Fibroblast of skin of scalp (primary cell): ENCODE measurements at regions not wholly inside any gene's neighbourhood (a gene's known extent, or its start where the extent isn't known, plus 50 kb on each side); places are given as distances from the start of the nearest gene placed in this dataset.
A peak's percentile ranks its signal among the peaks of the same experiment; 100 is the strongest.
"Not testable (repeated sequence)": the region's sequence is repeated elsewhere in the genome, so short reads cannot be mapped to it uniquely, and the experiment has no call there.

ENCODE experiments used
- DNase-seq: peaks from one replicate; pipeline ENCODE4 v3.0.0-alpha.2; 2013

GRCh38 chr6:133128191-133128590 lies 113.0 kb upstream of the EYA4 start:
- DNase-seq = peak; percentile 7

GRCh38 chr6:133129556-133129955 lies 111.6 kb upstream of the EYA4 start:
- no peak for DNase-seq

- no peak for DNase-seq
These were observed 110.3 kb upstream of the EYA4 start for GRCh38 chr6:133130863-133131262.

DNA sequence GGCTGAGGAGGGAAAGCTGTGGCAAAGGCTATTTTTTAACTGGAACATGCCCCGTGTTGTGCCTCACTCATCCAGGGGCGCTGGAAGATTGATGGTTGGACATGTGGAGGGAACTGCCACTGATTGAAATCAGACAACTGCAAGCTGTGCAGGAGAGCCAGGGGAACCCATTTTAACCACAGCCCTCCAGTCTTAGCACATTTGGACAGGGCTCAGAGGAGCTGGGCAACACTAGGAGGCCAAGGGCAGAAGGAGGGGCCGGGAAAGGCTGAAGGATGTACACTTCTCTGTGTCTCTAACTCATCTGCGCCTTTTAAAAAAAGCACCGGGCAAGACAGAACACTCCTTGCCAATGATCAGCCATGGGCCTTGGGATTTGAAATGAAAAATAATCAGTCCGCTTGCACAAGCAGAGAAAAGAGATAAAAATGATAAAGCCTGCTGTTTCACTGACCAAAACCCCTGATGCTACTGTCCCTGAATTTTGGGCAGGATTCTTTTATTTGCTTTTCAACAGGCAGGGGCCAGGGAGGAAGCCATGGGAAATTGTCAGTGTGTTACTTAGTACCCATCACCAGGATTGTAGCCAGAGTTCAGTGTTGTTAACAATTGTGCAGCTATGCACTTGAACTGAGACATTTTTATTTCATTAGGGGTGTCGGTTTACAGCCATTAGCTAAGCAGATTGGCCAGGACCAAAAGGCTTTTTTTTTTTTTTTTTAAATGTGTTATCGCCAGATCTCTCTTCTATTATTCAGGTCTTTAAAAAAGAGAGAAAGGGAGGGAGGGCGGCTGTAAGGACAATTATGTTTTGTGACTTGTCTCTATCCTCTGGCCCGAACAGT lies 109.3 kb upstream of the EYA4 start:
- DNase-seq = no peak

GRCh38 chr6:133132466-133132971 lies 108.6 kb upstream of the EYA4 start:
- DNase-seq = no peak

DNA sequence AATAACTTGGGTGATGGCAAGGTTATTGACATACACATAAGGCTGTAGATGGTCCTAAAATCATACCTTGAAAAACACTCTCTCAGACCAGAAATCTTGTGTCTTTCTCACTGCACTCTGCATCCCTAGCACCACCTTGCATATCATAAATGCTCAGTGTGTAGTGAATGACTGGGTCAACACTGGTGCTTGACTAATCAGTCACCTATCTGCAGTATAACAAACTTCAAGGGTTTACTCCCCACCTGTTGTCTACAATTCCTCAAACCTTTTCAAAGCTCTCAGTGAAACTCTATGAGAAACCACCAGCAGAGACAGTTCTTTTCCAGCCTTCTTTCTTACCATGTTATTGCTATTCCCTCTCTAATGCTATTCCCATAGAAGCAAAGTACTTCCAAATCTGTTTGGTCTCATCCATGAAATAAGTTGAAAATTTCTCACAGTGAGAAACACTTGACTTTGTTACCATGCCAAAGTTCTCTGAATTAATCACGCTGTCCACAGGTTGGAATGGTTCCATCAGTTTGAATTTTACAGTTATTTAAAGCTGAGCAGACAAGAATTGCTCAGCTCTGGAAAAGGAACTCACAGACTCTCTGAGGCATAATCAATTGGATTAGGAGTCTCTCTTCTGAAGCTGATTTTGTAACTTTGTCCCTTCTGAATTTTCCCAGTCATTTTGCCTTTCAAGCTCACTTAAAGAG lies 104.8 kb upstream of the EYA4 start:
- no peak for DNase-seq

GRCh38 chr6:133147470-133148184 lies 93.5 kb upstream of the EYA4 start:
- DNase-seq = not testable (repeated sequence)

- no peak for DNase-seq
These were observed 84.5 kb upstream of the EYA4 start for GRCh38 chr6:133156689-133157088.

DNA sequence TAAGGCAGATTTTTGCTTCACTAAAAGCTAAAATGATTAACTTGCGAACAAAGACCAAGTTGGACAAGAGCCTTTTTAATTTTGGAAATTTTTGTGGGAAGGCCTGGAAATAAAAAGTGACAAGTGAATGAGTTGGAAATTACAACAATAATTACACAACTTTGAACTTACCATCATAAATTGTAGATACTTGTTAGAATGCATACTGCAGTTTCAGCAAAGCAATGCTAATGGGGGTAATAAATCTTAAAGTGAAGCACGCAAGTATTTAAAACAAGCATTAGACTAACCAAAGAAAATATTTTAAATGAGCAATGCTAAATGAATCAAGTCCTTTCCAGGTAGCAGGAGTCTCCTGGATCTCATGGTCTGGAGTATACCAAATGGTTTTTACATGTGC lies 83.2 kb upstream of the EYA4 start:
- no peak for DNase-seq

DNA sequence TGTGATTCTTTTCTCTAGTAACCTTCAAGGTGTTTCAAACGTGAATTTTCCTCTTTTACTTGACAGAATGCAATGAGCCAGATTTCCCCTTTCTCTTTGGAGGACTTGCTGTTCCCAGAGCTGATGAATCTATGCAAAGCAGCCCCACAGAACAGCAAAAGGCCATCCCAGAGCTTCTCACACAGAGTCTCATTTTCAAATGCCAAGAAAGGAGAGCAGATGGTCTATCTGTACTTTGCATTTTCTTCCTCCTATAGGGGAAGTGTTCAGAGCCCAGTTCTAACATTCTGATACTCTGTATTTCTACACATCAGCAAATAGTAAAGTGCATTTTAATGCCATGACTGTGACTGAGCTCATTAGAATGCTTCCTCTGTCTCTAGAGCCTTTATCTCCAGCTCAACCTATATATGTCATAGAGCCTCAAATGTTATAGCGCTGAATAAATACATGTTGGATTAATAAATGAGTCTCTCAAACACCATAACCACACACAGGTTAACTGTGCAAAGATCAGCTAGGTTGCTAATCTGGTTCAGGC lies 81.8 kb upstream of the EYA4 start:
- DNase-seq = no peak

GRCh38 chr6:133160536-133160935 lies 80.6 kb upstream of the EYA4 start:
- peak; percentile 5 for DNase-seq

- no peak for DNase-seq
These were observed 75.9 kb upstream of the EYA4 start for GRCh38 chr6:133165235-133165634.

GRCh38 chr6:133166766-133167165 lies 74.4 kb upstream of the EYA4 start:
- DNase-seq = no peak

DNA sequence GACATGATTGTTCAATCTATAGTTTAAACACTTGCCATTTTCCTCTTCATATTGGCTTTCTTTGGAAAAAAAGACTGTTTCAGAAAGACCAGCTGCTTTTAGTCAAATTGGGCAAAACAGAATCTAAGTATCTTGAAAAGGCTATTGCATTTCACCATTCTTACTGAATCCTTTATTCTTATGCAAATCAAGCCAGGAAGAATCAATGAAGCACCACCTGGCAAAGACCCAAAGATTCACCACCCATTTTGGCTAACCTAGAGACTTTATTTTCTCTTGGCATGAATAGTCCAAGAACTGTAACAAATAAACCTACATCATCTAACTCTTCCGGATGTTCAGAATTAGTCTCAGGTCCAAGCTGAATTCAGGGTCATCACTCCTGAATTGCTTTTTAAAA lies 71.3 kb upstream of the EYA4 start:
- no peak for DNase-seq

GRCh38 chr6:133170602-133171001 lies 70.6 kb upstream of the EYA4 start:
- DNase-seq = no peak

DNA sequence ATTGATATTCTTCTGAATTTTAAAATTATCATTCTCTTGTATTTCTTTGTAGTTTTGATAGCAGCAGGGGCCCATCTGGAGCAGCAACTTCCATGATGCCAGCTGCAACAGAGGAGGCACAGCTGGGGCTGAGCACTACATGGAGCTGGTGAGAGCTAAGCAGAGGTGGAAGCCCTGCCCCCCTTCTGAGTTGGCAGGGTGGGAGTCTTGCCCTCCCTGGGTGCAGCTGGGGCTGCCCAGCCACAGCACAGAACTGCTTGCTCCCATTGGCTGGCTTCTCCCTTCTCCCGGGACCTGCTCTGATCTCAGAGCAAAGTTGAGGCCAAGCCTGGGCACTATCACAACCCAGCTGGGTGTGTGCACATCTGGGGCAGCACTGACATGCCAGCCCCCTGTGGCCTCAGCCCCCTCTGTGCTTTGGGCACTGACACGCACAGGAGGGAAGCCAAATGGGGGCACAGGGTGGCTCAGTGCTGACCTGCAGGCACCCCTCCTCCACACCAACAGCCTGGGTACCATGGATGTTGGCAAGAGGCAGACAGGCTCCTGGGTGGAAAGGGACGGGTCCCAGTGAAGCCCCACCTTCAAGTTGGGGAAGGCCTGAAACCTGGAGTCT lies 69.1 kb upstream of the EYA4 start:
- DNase-seq = no peak

GRCh38 chr6:133173276-133173675 lies 67.9 kb upstream of the EYA4 start:
- no peak for DNase-seq

GRCh38 chr6:133179481-133179880 lies 61.7 kb upstream of the EYA4 start:
- DNase-seq = no peak

DNA sequence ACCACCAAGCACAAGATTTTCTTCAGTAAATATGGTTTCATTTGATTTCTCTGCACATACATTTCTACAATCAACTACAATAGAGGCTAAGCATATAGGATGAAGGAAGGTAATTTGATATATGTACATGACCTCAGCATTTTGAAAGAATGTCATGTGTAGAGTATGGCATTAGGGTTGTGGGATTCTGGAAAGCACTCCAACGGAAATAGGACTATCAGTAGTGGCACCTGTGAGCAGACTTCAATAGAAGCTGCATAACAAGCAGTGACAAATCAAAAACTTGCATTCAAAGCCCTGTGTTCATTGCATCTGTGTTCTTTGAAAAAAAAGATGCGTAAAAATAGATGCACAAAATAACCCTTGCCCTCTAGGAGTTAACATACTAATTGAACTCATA lies 57.5 kb upstream of the EYA4 start:
- DNase-seq = no peak

GRCh38 chr6:133184798-133185372 lies 56.3 kb upstream of the EYA4 start:
- peak; percentile 38 for DNase-seq

- no peak for DNase-seq
These were observed 55.4 kb upstream of the EYA4 start for GRCh38 chr6:133185731-133186130.

GRCh38 chr6:133187114-133187513 lies 54.0 kb upstream of the EYA4 start:
- no peak for DNase-seq
